GM12878 (cell line): ENCODE measurements at regions not wholly inside any gene's neighbourhood (a gene's known extent, or its start where the extent isn't known, plus 50 kb on each side); places are given as distances from the start of the nearest gene placed in this dataset.
A peak's percentile ranks its signal among the peaks of the same experiment; 100 is the strongest.

Source experiments
- ATAC-seq: fragments of 200-7000 bp; cut with Tn5 transposase; 3 replicates; pipeline ENCODE4 v1.9.1; 2020; ENCODE audit warnings: mild to moderate bottlenecking, moderate library complexity
- BruUV-seq: library from RNA; stranded (reverse); fragments of 400-500 nt; replicated peaks from 2 replicates; lab custom pipeline; 2021; lab: Mats Ljungman, UMichigan
- CTCF ChIA-PET: fragments of 300-600 bp; sonication (Branson Sonifier 250); formaldehyde crosslinking; extraction: SDS; loops from one replicate; lab custom pipeline; 2021; ENCODE audit warnings: inconsistent platforms; lab: Yijun Ruan, JAX
- POLR2A ChIA-PET: fragments of 350-600 bp; formaldehyde crosslinking; extraction: SDS; loops from one replicate; lab custom pipeline; 2021; ENCODE audit warnings: inconsistent platforms; lab: Charles Lee
- RAD21 ChIA-PET: fragments of 300-600 bp; sonication (Branson Sonifier 250); formaldehyde crosslinking; loops from one replicate; lab custom pipeline; 2023; ENCODE audit warnings: antibody characterized with exemption; ENCODE audit not compliant: unreplicated experiment; lab: Charles Lee
- SMC1A ChIA-PET: fragments of 300-600 bp; sonication (Branson Sonifier 250); formaldehyde crosslinking; loops from one replicate; lab custom pipeline; 2023; ENCODE audit not compliant: unreplicated experiment, uncharacterized antibody; lab: Charles Lee
- DNase-seq: peaks from one replicate; pipeline ENCODE4 v3.0.0-alpha.2; 2011; ENCODE audit warnings: low read depth, low spot score
- FAIRE-seq: peaks from 3 replicates; lab custom pipeline; 2011; peaks lifted over from hg19 to GRCh38; lab: Jason Lieb, UNC
- H2AFZ ChIP-seq: 2 replicates; pipeline ENCODE4 v1.6.0; 2011; ENCODE audit warnings: low read depth, low read length, control low read depth; ENCODE audit not compliant: control insufficient read depth
- H3K27ac ChIP-seq: 2 replicates; pipeline ENCODE4 v1.5.1; 2011; ENCODE audit warnings: control low read depth; ENCODE audit not compliant: control insufficient read depth, insufficient read depth
- H3K27me3 ChIP-seq, 2 experiments: replicated peaks in 1 of 2; 2 replicates each; pipeline versions ENCODE4 v1.6.0 to v1.6.1; 2011; ENCODE audit warnings: low read length in 1 of 2; ENCODE audit not compliant: control insufficient read depth in 2 of 2, insufficient read depth in 2 of 2
- H3K36me3 ChIP-seq, 2 experiments: 2 replicates each; pipeline ENCODE4 v1.5.1; 2011; ENCODE audit warnings: low read length in 1 of 2; ENCODE audit not compliant: control insufficient read depth in 2 of 2, insufficient read depth in 2 of 2
- H3K4me1 ChIP-seq: 2 replicates; pipeline ENCODE4 v1.6.1; 2011; ENCODE audit warnings: mild to moderate bottlenecking, low read length, moderate library complexity, mixed read lengths; ENCODE audit not compliant: control insufficient read depth, insufficient read depth
- H3K4me2 ChIP-seq: 2 replicates; pipeline ENCODE4 v1.6.0; 2011; ENCODE audit warnings: control low read depth; ENCODE audit not compliant: control insufficient read depth, insufficient read depth
- H3K4me3 ChIP-seq: fragments of 200-600 bp; sonication (generic); 2 replicates; pipeline ENCODE4 v1.5.1; 2016
- H3K79me2 ChIP-seq: 2 replicates; pipeline ENCODE4 v1.6.0; 2011; ENCODE audit warnings: low read length; ENCODE audit not compliant: control insufficient read depth, insufficient read depth
- H3K9ac ChIP-seq: 2 replicates; pipeline ENCODE4 v1.8.0; 2011; ENCODE audit warnings: low read length, control low read depth, mixed read lengths; ENCODE audit not compliant: control insufficient read depth, insufficient read depth
- H3K9me3 ChIP-seq: replicated peaks from 3 replicates; pipeline ENCODE4 v1.5.1; 2011; ENCODE audit warnings: mild to moderate bottlenecking, low read length; ENCODE audit not compliant: control insufficient read depth, insufficient read depth
- H4K20me1 ChIP-seq: 2 replicates; pipeline ENCODE4 v1.6.0; 2011; ENCODE audit not compliant: control insufficient read depth, insufficient read depth
- ATF2 ChIP-seq: IDR thresholded peaks from 2 replicates; pipeline ENCODE4 v1.6.1; 2012; ENCODE audit warnings: low read length, inconsistent platforms
- ATF7 ChIP-seq: fragments of 450-650 bp; IDR thresholded peaks from 2 replicates; pipeline ENCODE4 v1.6.1; 2016; ENCODE audit warnings: low read depth, mild to moderate bottlenecking
- BCL11A ChIP-seq: IDR thresholded peaks from 2 replicates; pipeline ENCODE4 v1.6.1; 2011; ENCODE audit warnings: low read depth, low read length
- DPF2 ChIP-seq: fragments of 450-650 bp; IDR thresholded peaks from 2 replicates; pipeline ENCODE4 v1.6.1; 2017; ENCODE audit warnings: mild to moderate bottlenecking
- EED ChIP-seq: sonication (generic); IDR thresholded peaks from 2 replicates; pipeline ENCODE4 v1.6.1; 2016; ENCODE audit warnings: antibody characterized with exemption, low read depth
- EGR1 ChIP-seq, 2 experiments: IDR thresholded peaks; 1 replicate in 1 of 2; 2 replicates in 1 of 2; pipeline ENCODE4 v1.6.1; 2011 to 2012; ENCODE audit warnings: low read depth in 2 of 2, low read length in 2 of 2, borderline replicate concordance in 1 of 2, mild to moderate bottlenecking in 1 of 2, moderate library complexity in 1 of 2
- HSF1 ChIP-seq: fragments of 150-350 bp; IDR thresholded peaks from 2 replicates; pipeline ENCODE4 v1.6.1; 2014; ENCODE audit warnings: mild to moderate bottlenecking, low read depth, low read length
- IKZF1 ChIP-seq: fragments of 450-650 bp; conservative IDR thresholded peaks from 2 replicates; pipeline ENCODE4 v1.6.1; 2017; ENCODE audit warnings: antibody characterized with exemption, mild to moderate bottlenecking
- IRF3 ChIP-seq: fragments of 450-650 bp; IDR thresholded peaks from 2 replicates; pipeline ENCODE4 v1.6.1; 2014; ENCODE audit warnings: mild to moderate bottlenecking
- JUNB ChIP-seq: IDR thresholded peaks from 2 replicates; pipeline ENCODE4 v1.6.1; 2016; ENCODE audit warnings: antibody characterized with exemption, mild to moderate bottlenecking
- NFYA ChIP-seq: IDR thresholded peaks from 2 replicates; pipeline ENCODE4 v1.6.1; 2011; ENCODE audit warnings: low read depth, mild to moderate bottlenecking, low read length, improper control_type of control experiment, borderline replicate concordance
- POLR2AphosphoS2 ChIP-seq: IDR thresholded peaks from 2 replicates; pipeline ENCODE4 v1.6.1; 2011; ENCODE audit warnings: low read depth, mild to moderate bottlenecking, low read length, improper control_type of control experiment, moderate library complexity
- REST ChIP-seq: IDR thresholded peaks from 2 replicates; pipeline ENCODE4 v1.6.1; 2012; ENCODE audit warnings: mild to moderate bottlenecking, low read depth, low read length
- RUNX3 ChIP-seq: IDR thresholded peaks from 2 replicates; pipeline ENCODE4 v1.6.1; 2012; ENCODE audit warnings: low read length, inconsistent platforms
- TCF7 ChIP-seq: IDR thresholded peaks from 2 replicates; pipeline ENCODE4 v1.6.1; 2014; ENCODE audit warnings: antibody characterized with exemption, borderline replicate concordance
- ZSCAN29 ChIP-seq: fragments of 450-650 bp; IDR thresholded peaks from 2 replicates; pipeline ENCODE4 v1.6.1; 2017; ENCODE audit warnings: mild to moderate bottlenecking, moderate library complexity
- WGBS: methylation state at CpG from one replicate; pipeline ENCODE4 v1.1.6; 2016; ENCODE audit warnings: low lambda C conversion rate; ENCODE audit not compliant: insufficient replicate concordance, insufficient coverage; ENCODE audit errors: missing lambda C conversion rate; 5-methylcytosine and 5-hydroxymethylcytosine counted together
- in situ Hi-C: fragments of 300-500 bp; cut with MboI; formaldehyde crosslinking; loops from 9 replicates; pipeline ENCODE4 v1.14.3; 2018; ENCODE audit warnings: mixed read lengths
- intact Hi-C: fragments of 100-400 bp; cut with micrococcal nuclease; formaldehyde crosslinking; loops from one replicate; pipeline ENCODE4 v1.14.2; 2022; ENCODE audit not compliant: unreplicated experiment

- ATAC-seq (peak; percentile 87), FAIRE-seq (no peak), DNase-seq (peak; percentile 19)
- 21% methylated on average over 6 of the region's 6 CpGs for WGBS
- H3K4me2 ChIP-seq: no peak overlapping the region
- POLR2A ChIA-PET: interaction anchor here (1.6 kb wide), 1 partner anchor 16 kb away, joined by 5 read pairs; no protein-coding TSS in a partner anchor
- SMC1A ChIA-PET: interaction anchor here (0.7 to 1.6 kb wide), 11 partner anchors 9 to 204 kb away, joined by 3 to 6 read pairs (median 4); no protein-coding TSS in a partner anchor
- H3K4me1 ChIP-seq: no peaks in the 10 kb centered on the region; the same call in 1 of the 2 replicates
- in situ Hi-C loops (no loop called here), intact Hi-C loops (loop anchor here (2.0 kb wide), 1 partner anchor 13 kb away; no protein-coding TSS in a partner anchor)
- H3K9me3 ChIP-seq: no peaks in the 10 kb centered on the region; the same call in 2 of the 3 replicates
- H3K4me3 ChIP-seq: no peak overlapping the region
- no peak overlapping the region for H3K9ac ChIP-seq
- no TSS peak for BruUV-seq
- no peaks in the 10 kb centered on the region for H3K27me3 ChIP-seq
- no peaks in the 10 kb centered on the region for H3K79me2 ChIP-seq
- CTCF ChIA-PET: interaction anchor here (1.7 kb wide), 1 partner anchor 10 kb away, joined by 11 read pairs; no protein-coding TSS in a partner anchor
- RAD21 ChIA-PET: interaction anchor here (0.9 to 1.4 kb wide), 4 partner anchors 10 to 30 kb away, joined by 3 to 4 read pairs (median 4); no protein-coding TSS in a partner anchor
- no peak overlapping the region for H2AFZ ChIP-seq
- no peaks in the 10 kb centered on the region for H3K36me3 ChIP-seq
- no peaks in the 10 kb centered on the region for H4K20me1 ChIP-seq
- H3K27ac ChIP-seq: no peak overlapping the region
- TF ChIP-seq JUNB (peak; percentile 48), RUNX3 (peak; percentile 68; the same call in 1 of the 2 replicates), TCF7 (no peak), ZSCAN29 (no peak), EGR1 (IDR thresholded peaks at IDR 0.05; ENCODE audit: borderline replicate concordance in 1 of 2, low read depth in 2 of 2, low read length in 2 of 2) (no peak), EED (peak; percentile 54; the same call in 1 of the 2 replicates), IKZF1 (peak; percentile 39; the same call in 1 of the 2 replicates), DPF2 (0 out of 2 replicates have a peak, but pooled peaks have one; percentile 31), ATF7 (peak; percentile 47; the same call in 1 of the 2 replicates), BCL11A (peak; percentile 59; the same call in 1 of the 2 replicates), IRF3 (no peak), NFYA (no peak), ATF2 (peak; percentile 26; the same call in 1 of the 2 replicates), HSF1 (no peak), REST (no peak), POLR2AphosphoS2 (no peak)
These were observed 907.6 kb downstream of the TFAP2A start for GRCh38 chr6:9507136-9507895.
